PC-9 (cell line): ENCODE measurements at regions not wholly inside any gene's neighbourhood (a gene's known extent, or its start where the extent isn't known, plus 50 kb on each side); places are given as distances from the start of the nearest gene placed in this dataset.

Experiments
- BruUV-seq: library from RNA; stranded (reverse); fragments of 400-500 nt; replicated peaks from 2 replicates; lab custom pipeline; 2021; lab: Mats Ljungman, UMichigan
- CTCF ChIA-PET: fragments of 300-600 bp; sonication (Branson Sonifier 250); formaldehyde crosslinking; loops from one replicate; lab custom pipeline; 2022; ENCODE audit warnings: antibody characterized with exemption; lab: Charles Lee
- POLR2A ChIA-PET: fragments of 300-600 bp; sonication (Branson Sonifier 250); formaldehyde crosslinking; loops from one replicate; lab custom pipeline; 2022; ENCODE audit warnings: antibody characterized with exemption; ENCODE audit not compliant: unreplicated experiment; lab: Charles Lee
- DNase-seq, 2 experiments: peaks; one replicate each; pipeline versions ENCODE4 v3.0.0 to v3.0.0-alpha.2; 2015 to 2022; ENCODE audit warnings: mixed read lengths in 1 of 2
- H2AFZ ChIP-seq: fragments of 200-600 bp; sonication (generic); 2 replicates; pipeline ENCODE4 v1.8.1; 2017; ENCODE audit warnings: antibody characterized with exemption
- H3F3A ChIP-seq: fragments of 200-600 bp; sonication (generic); 2 replicates; pipeline ENCODE4 v1.8.1; 2017; ENCODE audit warnings: antibody characterized with exemption, mild to moderate bottlenecking, low read depth; ENCODE audit not compliant: insufficient read depth
- H3K27ac ChIP-seq: fragments of 200-600 bp; sonication (generic); 2 replicates; pipeline ENCODE4 v1.6.1; 2016; ENCODE audit warnings: mixed run types
- H3K27me3 ChIP-seq: fragments of 200-600 bp; sonication (generic); 2 replicates; pipeline ENCODE4 v1.6.1; 2016; ENCODE audit warnings: low read depth, mixed run types; ENCODE audit not compliant: insufficient read depth
- H3K36me3 ChIP-seq: fragments of 200-600 bp; sonication (generic); 2 replicates; pipeline ENCODE4 v1.6.1; 2016; ENCODE audit warnings: low read depth, mixed run types
- H3K4me1 ChIP-seq: fragments of 200-600 bp; sonication (generic); replicated peaks from 2 replicates; pipeline ENCODE4 v1.6.1; 2016; ENCODE audit warnings: mixed run types; ENCODE audit not compliant: insufficient read depth
- H3K4me2 ChIP-seq: fragments of 200-600 bp; sonication (generic); 2 replicates; pipeline ENCODE4 v1.6.1; 2017; ENCODE audit warnings: mixed run types
- H3K4me3 ChIP-seq: fragments of 200-600 bp; sonication (generic); 2 replicates; pipeline ENCODE4 v1.6.1; 2016; ENCODE audit warnings: mixed run types
- H3K79me2 ChIP-seq: fragments of 200-600 bp; sonication (generic); 2 replicates; pipeline ENCODE4 v1.6.1; 2017; ENCODE audit warnings: low read depth, mixed run types
- H3K9me2 ChIP-seq: fragments of 200-600 bp; sonication (generic); 2 replicates; pipeline ENCODE4 v1.8.1; 2017; ENCODE audit warnings: mild to moderate bottlenecking; ENCODE audit not compliant: insufficient read depth
- H3K9me3 ChIP-seq: fragments of 200-600 bp; sonication (generic); 2 replicates; pipeline ENCODE4 v1.8.1; 2016; ENCODE audit warnings: low read depth; ENCODE audit not compliant: insufficient read depth
- H4K20me1 ChIP-seq: fragments of 200-600 bp; sonication (generic); 2 replicates; pipeline ENCODE4 v1.8.1; 2017; ENCODE audit not compliant: insufficient read depth
- EZH2 ChIP-seq: fragments of 200-600 bp; sonication (generic); IDR thresholded peaks from 2 replicates; pipeline ENCODE4 v1.8.0; 2017; ENCODE audit warnings: antibody characterized with exemption, low read depth
- intact Hi-C: fragments of 100-400 bp; cut with micrococcal nuclease; formaldehyde crosslinking; loops from one replicate; pipeline ENCODE4 v1.10.0; 2022; ENCODE audit not compliant: unreplicated experiment
- TF ChIP-seq, protein P1 (sequence below): fragments of 200-600 bp; sonication (generic); conservative IDR thresholded peaks from 2 replicates; pipeline ENCODE4 v1.6.1; 2017; ENCODE audit warnings: mixed run types, antibody characterized with exemption, mild to moderate bottlenecking, moderate library complexity

DNA sequence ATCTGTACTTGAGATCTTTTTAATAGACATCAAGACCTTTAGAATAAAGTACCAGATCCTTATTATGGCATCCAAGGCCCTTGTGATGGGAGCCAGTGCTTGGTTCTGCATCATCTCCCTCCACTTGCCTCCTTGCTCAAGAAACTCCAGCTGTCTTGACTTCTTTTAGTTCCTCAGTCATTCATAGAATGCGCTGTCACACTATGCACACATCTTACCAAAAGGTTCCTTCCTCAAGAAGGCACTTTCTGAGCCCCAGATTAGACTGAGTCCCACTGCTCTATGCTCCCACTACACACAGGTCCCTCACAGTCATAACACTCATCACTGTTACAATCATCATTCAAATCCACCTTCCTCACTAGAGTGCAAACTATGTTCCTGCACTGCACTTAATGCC lies 57.8 kb upstream of the ITM2B start:
- H3K27me3 ChIP-seq: no peaks in the 10 kb centered on the region
- TF ChIP-seq, protein P1, sequence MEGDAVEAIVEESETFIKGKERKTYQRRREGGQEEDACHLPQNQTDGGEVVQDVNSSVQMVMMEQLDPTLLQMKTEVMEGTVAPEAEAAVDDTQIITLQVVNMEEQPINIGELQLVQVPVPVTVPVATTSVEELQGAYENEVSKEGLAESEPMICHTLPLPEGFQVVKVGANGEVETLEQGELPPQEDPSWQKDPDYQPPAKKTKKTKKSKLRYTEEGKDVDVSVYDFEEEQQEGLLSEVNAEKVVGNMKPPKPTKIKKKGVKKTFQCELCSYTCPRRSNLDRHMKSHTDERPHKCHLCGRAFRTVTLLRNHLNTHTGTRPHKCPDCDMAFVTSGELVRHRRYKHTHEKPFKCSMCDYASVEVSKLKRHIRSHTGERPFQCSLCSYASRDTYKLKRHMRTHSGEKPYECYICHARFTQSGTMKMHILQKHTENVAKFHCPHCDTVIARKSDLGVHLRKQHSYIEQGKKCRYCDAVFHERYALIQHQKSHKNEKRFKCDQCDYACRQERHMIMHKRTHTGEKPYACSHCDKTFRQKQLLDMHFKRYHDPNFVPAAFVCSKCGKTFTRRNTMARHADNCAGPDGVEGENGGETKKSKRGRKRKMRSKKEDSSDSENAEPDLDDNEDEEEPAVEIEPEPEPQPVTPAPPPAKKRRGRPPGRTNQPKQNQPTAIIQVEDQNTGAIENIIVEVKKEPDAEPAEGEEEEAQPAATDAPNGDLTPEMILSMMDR: no peak
- TF ChIP-seq EZH2: no peak
- no peaks in the 10 kb centered on the region for H3K36me3 ChIP-seq
- H3K9me2 ChIP-seq: no peaks in the 10 kb centered on the region
- no peak overlapping the region for H3K27ac ChIP-seq
- intact Hi-C loops: no loop called here
- no peak overlapping the region for H3K4me2 ChIP-seq
- no TSS peak for BruUV-seq
- ChIA-PET CTCF (interaction anchor here (0.5 kb wide), 1 partner anchor 304 kb away, joined by 3 read pairs; no protein-coding TSS in a partner anchor), POLR2A (no interaction called here)
- no peaks in the 10 kb centered on the region for H3K79me2 ChIP-seq
- no peaks in the 10 kb centered on the region for H3K9me3 ChIP-seq
- no peak overlapping the region for H3K4me3 ChIP-seq
- no peaks in the 10 kb centered on the region for H4K20me1 ChIP-seq
- DNase-seq: no peak
- no peaks in the 10 kb centered on the region for H3F3A ChIP-seq
- H3K4me1 ChIP-seq: no peaks in the 10 kb centered on the region
- H2AFZ ChIP-seq: no peak overlapping the region

DNA sequence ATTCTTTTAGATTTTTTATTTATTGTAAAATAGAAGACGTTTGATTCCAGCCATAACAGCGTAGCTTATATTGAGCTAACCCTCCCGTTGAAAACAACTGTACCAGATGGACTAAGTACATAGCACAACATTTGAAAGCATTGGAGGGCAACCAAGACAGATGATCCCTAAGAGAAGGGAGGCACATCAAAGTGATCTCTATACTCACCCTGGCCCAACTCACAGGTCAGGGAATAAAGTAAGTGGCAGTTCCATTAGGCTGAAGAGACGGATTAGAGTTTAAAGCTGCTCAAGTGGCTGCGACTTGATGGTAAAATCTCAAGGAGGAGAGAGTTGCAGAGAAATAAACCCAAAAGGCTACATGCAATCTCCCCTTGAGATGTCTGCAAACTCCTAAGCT lies 65.1 kb upstream of the ITM2B start:
- Histone ChIP-seq H3K36me3 (no peaks in the 10 kb centered on the region), H3K4me1 (no peaks in the 10 kb centered on the region), H3F3A (no peaks in the 10 kb centered on the region), H2AFZ (no peak overlapping the region), H3K9me3 (no peaks in the 10 kb centered on the region), H3K4me2 (no peak overlapping the region), H3K27me3 (no peaks in the 10 kb centered on the region), H3K9me2 (no peaks in the 10 kb centered on the region), H3K27ac (no peak overlapping the region), H3K4me3 (no peak overlapping the region), H3K79me2 (no peaks in the 10 kb centered on the region), H4K20me1 (no peaks in the 10 kb centered on the region; the same call in 1 of the 2 replicates)
- ChIA-PET POLR2A (no interaction called here), CTCF (no interaction called here)
- intact Hi-C loops: no loop called here
- TF ChIP-seq EZH2: no peak
- TF ChIP-seq, protein P1: no peak
- no peak for DNase-seq
- no TSS peak for BruUV-seq

DNA sequence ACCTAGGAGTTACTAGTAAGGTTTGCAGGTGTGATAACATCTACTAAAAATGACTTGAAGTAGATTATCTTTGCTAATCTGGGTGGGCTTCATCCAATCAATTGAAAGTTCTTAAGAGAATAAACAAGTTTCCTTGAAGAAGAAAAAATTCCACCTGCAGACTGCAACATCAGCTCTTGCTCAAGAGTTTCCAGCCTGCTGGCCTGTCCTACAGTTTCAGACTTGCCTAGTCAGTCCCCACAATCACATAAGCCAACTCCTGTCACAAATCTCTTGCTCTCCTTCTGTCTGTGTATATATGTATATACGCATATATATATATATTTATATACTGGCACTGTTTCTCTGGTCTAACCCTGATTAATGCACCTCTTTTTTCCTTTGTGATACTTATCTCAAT lies 67.3 kb upstream of the ITM2B start:
- Histone ChIP-seq H4K20me1 (no peaks in the 10 kb centered on the region; the same call in 1 of the 2 replicates), H3K4me1 (no peaks in the 10 kb centered on the region), H3K27me3 (no peaks in the 10 kb centered on the region), H3F3A (no peaks in the 10 kb centered on the region), H3K79me2 (no peaks in the 10 kb centered on the region), H3K9me2 (no peaks in the 10 kb centered on the region), H3K9me3 (no peaks in the 10 kb centered on the region), H3K4me3 (no peak overlapping the region), H2AFZ (no peak overlapping the region), H3K4me2 (no peak overlapping the region), H3K36me3 (no peaks in the 10 kb centered on the region), H3K27ac (no peak overlapping the region)
- intact Hi-C loops: no loop called here
- DNase-seq: no peak
- ChIA-PET POLR2A (no interaction called here), CTCF (no interaction called here)
- TF ChIP-seq EZH2: no peak
- TF ChIP-seq, protein P1: no peak
- no TSS peak for BruUV-seq
